Spleen (tissue), 7 donors: ENCODE measurements at regions not wholly inside any gene's neighbourhood (a gene's known extent, or its start where the extent isn't known, plus 50 kb on each side); places are given as distances from the start of the nearest gene placed in this dataset.

Source experiments
- POLR2A ChIP-seq, 3 donors: fragments of 450-650 bp; IDR thresholded peaks; one replicate each; pipeline ENCODE4 v1.5.1; 2017; ENCODE audit warnings: antibody characterized with exemption in 3 of 3, mild to moderate bottlenecking in 1 of 3
- POLR2AphosphoS5 ChIP-seq, 3 donors: sonication (generic); formaldehyde crosslinking; IDR thresholded peaks; one replicate each; pipeline ENCODE4 v1.5.1; 2017; ENCODE audit warnings: antibody characterized with exemption in 3 of 3
- TF ChIP-seq, protein P1 (sequence below), 11 experiments: fragments of 200-600 bp in 7 of 11; fragments of 450-650 bp in 4 of 11; sonication (generic) in 4 of 11; IDR thresholded peaks in 8 of 11; conservative IDR thresholded peaks in 3 of 11; 1 replicate in 7 of 11; 2 replicates in 4 of 11; pipeline versions ENCODE4 v1.4.0 to v1.8.0; 2016 to 2021; ENCODE audit warnings: antibody characterized with exemption in 11 of 11, inconsistent platforms in 4 of 11, mild to moderate bottlenecking in 1 of 11
- donor health status: DM: no; HTN: no; CAD: no; lungs with moderate emphysema.
- donor health status: DM: no; HTN: no; CAD: no.
- donor health status: DM: no; HTN: no; CAD: no.

DNA sequence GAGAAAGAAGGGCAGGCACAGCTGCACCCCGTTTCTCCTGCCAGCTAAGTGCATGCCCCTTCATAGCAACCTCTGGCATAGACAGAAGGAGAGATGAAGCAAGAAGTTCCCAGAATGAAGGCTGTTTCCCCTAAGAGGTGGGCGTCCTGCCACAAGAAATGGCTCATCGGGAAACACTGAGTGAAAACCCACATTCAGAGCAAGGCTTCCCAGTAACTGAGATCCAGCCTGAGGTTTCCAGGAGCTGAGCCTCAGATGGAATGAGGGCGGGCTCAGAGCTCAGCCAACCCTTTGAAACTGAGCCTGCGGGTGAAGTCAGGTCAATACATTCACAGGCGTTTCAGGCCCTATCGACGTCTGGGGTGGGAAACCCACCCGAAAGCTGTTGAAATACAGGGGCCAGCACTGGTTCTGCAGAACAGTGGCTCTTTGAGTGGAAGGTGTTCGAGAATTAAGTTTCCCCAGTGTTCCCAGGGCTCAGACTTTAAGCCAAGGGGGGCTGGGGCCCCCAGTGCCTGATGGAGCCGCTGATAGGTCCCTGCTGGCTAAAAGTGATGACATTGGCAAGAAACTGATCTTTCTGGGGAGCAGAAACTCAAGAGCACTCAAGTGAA, 510.2 kb downstream of the RPS24 start:
- TF ChIP-seq POLR2A (IDR thresholded peaks at IDR 0.05), result no peak
- TF ChIP-seq, protein P1, sequence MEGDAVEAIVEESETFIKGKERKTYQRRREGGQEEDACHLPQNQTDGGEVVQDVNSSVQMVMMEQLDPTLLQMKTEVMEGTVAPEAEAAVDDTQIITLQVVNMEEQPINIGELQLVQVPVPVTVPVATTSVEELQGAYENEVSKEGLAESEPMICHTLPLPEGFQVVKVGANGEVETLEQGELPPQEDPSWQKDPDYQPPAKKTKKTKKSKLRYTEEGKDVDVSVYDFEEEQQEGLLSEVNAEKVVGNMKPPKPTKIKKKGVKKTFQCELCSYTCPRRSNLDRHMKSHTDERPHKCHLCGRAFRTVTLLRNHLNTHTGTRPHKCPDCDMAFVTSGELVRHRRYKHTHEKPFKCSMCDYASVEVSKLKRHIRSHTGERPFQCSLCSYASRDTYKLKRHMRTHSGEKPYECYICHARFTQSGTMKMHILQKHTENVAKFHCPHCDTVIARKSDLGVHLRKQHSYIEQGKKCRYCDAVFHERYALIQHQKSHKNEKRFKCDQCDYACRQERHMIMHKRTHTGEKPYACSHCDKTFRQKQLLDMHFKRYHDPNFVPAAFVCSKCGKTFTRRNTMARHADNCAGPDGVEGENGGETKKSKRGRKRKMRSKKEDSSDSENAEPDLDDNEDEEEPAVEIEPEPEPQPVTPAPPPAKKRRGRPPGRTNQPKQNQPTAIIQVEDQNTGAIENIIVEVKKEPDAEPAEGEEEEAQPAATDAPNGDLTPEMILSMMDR (IDR thresholded peaks at IDR 0.05 in 8 of 11, conservative IDR thresholded peaks at IDR 0.05 in 3 of 11), result no peak
- TF ChIP-seq POLR2AphosphoS5 (IDR thresholded peaks at IDR 0.05), result peak in 1 of 3 donors; percentile 59
